Trophoblast cell (in vitro differentiated cells and primary cell): ENCODE measurements at regions not wholly inside any gene's neighbourhood (a gene's known extent, or its start where the extent isn't known, plus 50 kb on each side); places are given as distances from the start of the nearest gene placed in this dataset.

Experiments
- DNase-seq, 2 donors: peaks; one replicate each; pipeline ENCODE4 v3.0.0-alpha.2; 2016
- H2AFZ ChIP-seq: 2 replicates; pipeline ENCODE4 v1.6.1; 2013; ENCODE audit warnings: low read length, moderate library complexity, mild to moderate bottlenecking; ENCODE audit not compliant: insufficient read depth, poor library complexity
- H2AK5ac ChIP-seq: 2 replicates; pipeline ENCODE4 v1.6.1; 2013; ENCODE audit warnings: mild to moderate bottlenecking, low read length
- H2BK120ac ChIP-seq: 2 replicates; pipeline ENCODE4 v1.6.1; 2013; ENCODE audit warnings: low read length, mild to moderate bottlenecking, moderate library complexity; ENCODE audit not compliant: insufficient read depth, poor library complexity
- H2BK12ac ChIP-seq: 2 replicates; pipeline ENCODE4 v1.6.1; 2013; ENCODE audit warnings: mild to moderate bottlenecking, low read length, moderate library complexity
- H2BK5ac ChIP-seq: 2 replicates; pipeline ENCODE4 v1.6.1; 2013; ENCODE audit warnings: low read length, low read depth, moderate library complexity, mild to moderate bottlenecking; ENCODE audit not compliant: poor library complexity
- H3K14ac ChIP-seq: 2 replicates; pipeline ENCODE4 v1.6.1; 2013; ENCODE audit warnings: mild to moderate bottlenecking, low read length
- H3K18ac ChIP-seq: 2 replicates; pipeline ENCODE4 v1.6.1; 2013; ENCODE audit warnings: mild to moderate bottlenecking, low read length
- H3K23ac ChIP-seq: 2 replicates; pipeline ENCODE4 v1.6.1; 2013; ENCODE audit warnings: low read length
- H3K27ac ChIP-seq: 2 replicates; pipeline ENCODE4 v1.5.1; 2013; ENCODE audit warnings: low read depth, mild to moderate bottlenecking, inconsistent platforms, low read length, moderate library complexity
- H3K27me3 ChIP-seq: 2 replicates; pipeline ENCODE4 v1.6.1; 2013; ENCODE audit warnings: inconsistent platforms, mild to moderate bottlenecking, low read length, moderate library complexity; ENCODE audit not compliant: insufficient read depth
- H3K36me3 ChIP-seq, 2 experiments: 1 replicate in 1 of 2; 2 replicates in 1 of 2; pipeline ENCODE4 v1.6.1; 2013; ENCODE audit warnings: low read length in 2 of 2, mild to moderate bottlenecking in 2 of 2, moderate library complexity in 1 of 2; ENCODE audit not compliant: insufficient read depth in 2 of 2, control insufficient read depth in 1 of 2
- H3K4ac ChIP-seq: 2 replicates; pipeline ENCODE4 v1.6.1; 2013; ENCODE audit warnings: low read depth, mild to moderate bottlenecking, low read length, moderate library complexity
- H3K4me1 ChIP-seq, 2 experiments: 1 replicate in 1 of 2; 2 replicates in 1 of 2; pipeline ENCODE4 v1.6.1; 2013; ENCODE audit warnings: low read length in 2 of 2, mild to moderate bottlenecking in 2 of 2, moderate library complexity in 1 of 2; ENCODE audit not compliant: insufficient read depth in 2 of 2, control insufficient read depth in 1 of 2
- H3K4me2 ChIP-seq: 2 replicates; pipeline ENCODE4 v1.6.1; 2013; ENCODE audit warnings: inconsistent platforms, mild to moderate bottlenecking, low read length, moderate library complexity
- H3K4me3 ChIP-seq: 2 replicates; pipeline ENCODE4 v1.5.1; 2013; ENCODE audit warnings: mild to moderate bottlenecking, low read depth, low read length, inconsistent platforms
- H3K79me1 ChIP-seq: one replicate; pipeline ENCODE4 v1.6.1; 2013; ENCODE audit warnings: low read length
- H3K79me2 ChIP-seq: 2 replicates; pipeline ENCODE4 v1.6.1; 2013; ENCODE audit warnings: low read length, mild to moderate bottlenecking; ENCODE audit not compliant: control insufficient read depth, insufficient read depth, poor library complexity
- H3K9ac ChIP-seq: 2 replicates; pipeline ENCODE4 v1.6.1; 2013; ENCODE audit warnings: mild to moderate bottlenecking, low read length
- H3K9me3 ChIP-seq: 2 replicates; pipeline ENCODE4 v1.6.1; 2013; ENCODE audit warnings: low read depth, mild to moderate bottlenecking, control low read depth, inconsistent platforms, low read length; ENCODE audit not compliant: insufficient read depth
- H4K12ac ChIP-seq: 2 replicates; pipeline ENCODE4 v1.6.1; 2013; ENCODE audit warnings: low read depth, mild to moderate bottlenecking, low read length, moderate library complexity
- H4K8ac ChIP-seq: 2 replicates; pipeline ENCODE4 v1.6.1; 2013; ENCODE audit warnings: low read depth, mild to moderate bottlenecking, low read length, moderate library complexity
- H4K91ac ChIP-seq: one replicate; pipeline ENCODE4 v1.6.1; 2013; ENCODE audit warnings: low read depth, mild to moderate bottlenecking, low read length, moderate library complexity
- WGBS: extraction: QIAGEN DNeasy Blood & Tissue Kit; methylation state at CpG from one replicate; pipeline ENCODE4 v1.1.7; 2013; ENCODE audit warnings: missing lambda C conversion rate; ENCODE audit not compliant: insufficient read length, insufficient coverage; ENCODE audit errors: extremely low coverage; 5-methylcytosine and 5-hydroxymethylcytosine counted together

GRCh38 chr12:22925623-22926022, 300.7 kb downstream of the ETNK1 start:
- H2BK5ac ChIP-seq: no peak overlapping the region
- H2AK5ac ChIP-seq: no peak overlapping the region
- H2BK12ac ChIP-seq: no peak overlapping the region
- no peak overlapping the region for H4K12ac ChIP-seq
- H3K18ac ChIP-seq: no peak overlapping the region
- H3K27ac ChIP-seq: no peak overlapping the region
- H3K4me1 ChIP-seq: peaks cover 5 to 6% of the 10 kb centered on the region in 2 experiments
- WGBS: no CpG with 5 or more reads among the region's 2 CpGs
- H3K36me3 ChIP-seq: no peaks in the 10 kb centered on the region
- H4K8ac ChIP-seq: no peak overlapping the region
- H3K4ac ChIP-seq: no peak overlapping the region
- H3K79me1 ChIP-seq: no peaks in the 10 kb centered on the region
- H3K9ac ChIP-seq: no peak overlapping the region
- H3K79me2 ChIP-seq: no peaks in the 10 kb centered on the region
- no peaks in the 10 kb centered on the region for H3K27me3 ChIP-seq
- H2AFZ ChIP-seq: no peak overlapping the region
- no peak overlapping the region for H3K23ac ChIP-seq
- no peak for DNase-seq
- H3K4me3 ChIP-seq: no peak overlapping the region
- H3K9me3 ChIP-seq: no peaks in the 10 kb centered on the region
- H3K14ac ChIP-seq: no peak overlapping the region
- H3K4me2 ChIP-seq: no peak overlapping the region
- no peak overlapping the region for H4K91ac ChIP-seq
- no peak overlapping the region for H2BK120ac ChIP-seq

DNA sequence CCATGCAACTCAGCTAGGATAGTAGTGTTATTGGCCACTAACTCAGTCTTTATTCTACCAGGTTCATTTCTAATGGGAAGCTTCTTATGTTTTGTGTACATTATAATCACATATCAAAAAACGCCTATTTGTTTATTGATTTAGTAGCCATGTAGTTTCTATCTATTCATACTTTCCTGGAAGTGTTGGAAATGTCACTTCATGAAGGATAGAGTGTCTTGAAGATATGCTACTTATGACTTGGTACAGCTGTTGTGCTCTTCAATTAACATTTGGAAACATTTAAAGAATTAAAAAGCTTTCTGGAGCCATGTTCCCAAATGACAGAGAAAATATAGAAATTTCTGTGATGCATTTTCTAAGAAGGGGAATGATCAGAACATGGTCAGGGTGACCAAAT, 307.5 kb downstream of the ETNK1 start:
- DNase-seq: no peak
- no peak overlapping the region for H3K14ac ChIP-seq
- WGBS: no CpG with 5 or more reads among the region's 1 CpG

DNA sequence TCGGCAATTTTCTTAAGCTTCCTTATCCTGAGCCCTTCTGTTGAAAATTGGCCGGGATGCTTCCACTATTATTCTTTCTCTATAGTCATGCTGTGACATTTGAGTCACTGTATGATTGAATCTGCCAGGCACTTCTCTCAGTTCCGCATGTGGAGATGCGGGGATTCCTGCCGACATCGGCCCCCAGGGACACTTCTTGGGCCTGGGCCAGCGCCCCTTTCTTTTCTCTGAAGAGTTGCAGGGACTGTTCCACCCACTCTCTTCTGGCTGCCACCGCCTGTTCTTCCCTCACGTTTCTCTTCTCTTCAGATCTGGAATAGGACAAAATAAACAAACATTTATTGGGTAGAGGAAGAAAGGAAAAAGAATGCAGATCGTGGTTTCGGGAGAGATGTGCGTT, 310.1 kb downstream of the ETNK1 start:
- H3K9ac ChIP-seq: no peak overlapping the region
- no peaks in the 10 kb centered on the region for H3K36me3 ChIP-seq
- no peaks in the 10 kb centered on the region for H3K27me3 ChIP-seq

More for the DNA sequence above, 307.5 kb downstream of the ETNK1 start:
- Histone ChIP-seq H3K9me3 (no peaks in the 10 kb centered on the region), H3K23ac (no peak overlapping the region), H3K4me2 (no peak overlapping the region), H3K18ac (no peak overlapping the region), H3K4ac (no peak overlapping the region), H3K4me1 (peaks cover 0 to 2% of the 10 kb centered on the region in 2 experiments), H4K91ac (no peak overlapping the region), H3K36me3 (no peaks in the 10 kb centered on the region), H3K9ac (no peak overlapping the region), H3K4me3 (no peak overlapping the region), H3K79me2 (no peaks in the 10 kb centered on the region), H3K27ac (no peak overlapping the region), H3K27me3 (no peaks in the 10 kb centered on the region), H3K79me1 (no peaks in the 10 kb centered on the region), H2AFZ (no peak overlapping the region), H2AK5ac (no peak overlapping the region), H2BK12ac (no peak overlapping the region), H2BK120ac (no peak overlapping the region), H4K8ac (no peak overlapping the region), H2BK5ac (no peak overlapping the region), H4K12ac (no peak overlapping the region)

GRCh38 chr12:22935501-22935900, 310.5 kb downstream of the ETNK1 start:
- H3K27ac ChIP-seq: no peak overlapping the region
- H3K79me1 ChIP-seq: no peaks in the 10 kb centered on the region
- H3K4me1 ChIP-seq: peaks cover 0 to 2% of the 10 kb centered on the region in 2 experiments
- WGBS: no CpG with 5 or more reads among the region's 7 CpGs
- no peak overlapping the region for H3K4me3 ChIP-seq
- no peak overlapping the region for H2AFZ ChIP-seq
- H4K12ac ChIP-seq: no peak overlapping the region
- no peak overlapping the region for H3K4me2 ChIP-seq
- H3K14ac ChIP-seq: no peak overlapping the region
- H2BK5ac ChIP-seq: no peak overlapping the region
- no peak overlapping the region for H3K18ac ChIP-seq
- no peak overlapping the region for H2BK120ac ChIP-seq
- H3K36me3 ChIP-seq: no peaks in the 10 kb centered on the region
- peak; percentile 87 to 95 for DNase-seq
- H4K8ac ChIP-seq: no peak overlapping the region
- no peaks in the 10 kb centered on the region for H3K79me2 ChIP-seq
- H2AK5ac ChIP-seq: no peak overlapping the region
- H3K9me3 ChIP-seq: no peaks in the 10 kb centered on the region
- peak overlapping the region; percentile 97 for H3K23ac ChIP-seq
- no peak overlapping the region for H3K4ac ChIP-seq
- H4K91ac ChIP-seq: no peak overlapping the region
- no peaks in the 10 kb centered on the region for H3K27me3 ChIP-seq
- no peak overlapping the region for H2BK12ac ChIP-seq
- H3K9ac ChIP-seq: no peak overlapping the region

More for the DNA sequence above, 310.1 kb downstream of the ETNK1 start:
- Histone ChIP-seq H2BK120ac (no peak overlapping the region), H3K23ac (no peak overlapping the region), H2AFZ (no peak overlapping the region), H3K4ac (no peak overlapping the region), H4K12ac (no peak overlapping the region), H3K4me2 (no peak overlapping the region), H3K27ac (no peak overlapping the region), H3K4me1 (peaks cover 0 to 2% of the 10 kb centered on the region in 2 experiments), H3K79me1 (no peaks in the 10 kb centered on the region), H4K8ac (no peak overlapping the region), H3K9me3 (no peaks in the 10 kb centered on the region), H4K91ac (no peak overlapping the region), H3K18ac (no peak overlapping the region), H3K14ac (no peak overlapping the region), H2BK5ac (no peak overlapping the region), H2BK12ac (no peak overlapping the region), H2AK5ac (no peak overlapping the region), H3K4me3 (no peak overlapping the region), H3K79me2 (no peaks in the 10 kb centered on the region)
- WGBS: no CpG with 5 or more reads among the region's 12 CpGs
- peak; percentile 7 to 39 for DNase-seq
